ENCODE measurements at regions not wholly inside any gene's neighbourhood (a gene's known extent, or its start where the extent isn't known, plus 50 kb on each side); places are given as distances from the start of the nearest gene placed in this dataset.

- TF ChIP-seq CTCF (conservative IDR thresholded peaks at IDR 0.05; ENCODE audit: low read length) (no peak), EZH2phosphoT487 (IDR thresholded peaks at IDR 0.05; ENCODE audit: borderline replicate concordance) (no peak)
These were observed 66.3 kb upstream of the GPR45 start for GRCh38 chr2:105175231-105175630.
